Brain microvascular endothelial cell (primary cell): ENCODE measurements at regions not wholly inside any gene's neighbourhood (a gene's known extent, or its start where the extent isn't known, plus 50 kb on each side); places are given as distances from the start of the nearest gene placed in this dataset.

ENCODE experiments used
- DNase-seq: peaks from one replicate; pipeline ENCODE4 v3.0.0-alpha.2; 2020
- H3K27ac ChIP-seq: fragments of 250-450 bp; sonication (Bioruptor Pico); 2 replicates; pipeline ENCODE4 v1.5.1; 2020; ENCODE audit warnings: mild to moderate bottlenecking, moderate library complexity
- H3K27me3 ChIP-seq: fragments of 250-450 bp; sonication (Bioruptor Pico); replicated peaks from 2 replicates; pipeline ENCODE4 v1.5.1; 2020; ENCODE audit warnings: mild to moderate bottlenecking
- H3K36me3 ChIP-seq: fragments of 250-450 bp; sonication (Bioruptor Pico); replicated peaks from 2 replicates; pipeline ENCODE4 v1.5.1; 2020; ENCODE audit warnings: mild to moderate bottlenecking
- H3K4me3 ChIP-seq: 2 replicates; pipeline ENCODE4 v1.5.1; 2011; ENCODE audit warnings: low read depth, mild to moderate bottlenecking, control low read depth, low read length, moderate library complexity
- CTCF ChIP-seq: IDR thresholded peaks from 2 replicates; pipeline ENCODE4 v1.5.1; 2011; ENCODE audit warnings: low read depth, mild to moderate bottlenecking, moderate library complexity, low read length, control low read depth, inconsistent platforms; ENCODE audit errors: missing control alignments
- in situ Hi-C: cut with HindIII; loops from 2 replicates; pipeline ENCODE4 v1.10.0; 2017; ENCODE audit warnings: low sequenced_read_pairs, low pct_ligation_motif_present

- H3K27me3 ChIP-seq = no peaks in the 10 kb centered on the region
- no peak overlapping the region for H3K27ac ChIP-seq
- no peak overlapping the region for H3K4me3 ChIP-seq
- no peaks in the 10 kb centered on the region for H3K36me3 ChIP-seq
- in situ Hi-C loops = no loop called here
- TF ChIP-seq CTCF = no peak
- no peak for DNase-seq
These were observed 233.6 kb downstream of the ZNF674 start for GRCh38 chrX:46311581-46312120.

- no peak overlapping the region for H3K4me3 ChIP-seq
- no peak overlapping the region for H3K27ac ChIP-seq
- no peaks in the 10 kb centered on the region for H3K27me3 ChIP-seq
- no peak for TF ChIP-seq CTCF
- H3K36me3 ChIP-seq = no peaks in the 10 kb centered on the region
- in situ Hi-C loops = no loop called here
- no peak for DNase-seq
These were observed 234.3 kb downstream of the ZNF674 start for GRCh38 chrX:46310815-46311497.

- no peaks in the 10 kb centered on the region for H3K27me3 ChIP-seq
- no peak for TF ChIP-seq CTCF
- no peak overlapping the region for H3K27ac ChIP-seq
- in situ Hi-C loops = no loop called here
- H3K36me3 ChIP-seq = no peaks in the 10 kb centered on the region
- no peak overlapping the region for H3K4me3 ChIP-seq
- DNase-seq = no peak
These were observed 237.1 kb downstream of the ZNF674 start for GRCh38 chrX:46308110-46308509.

- H3K36me3 ChIP-seq = no peaks in the 10 kb centered on the region
- no peak for TF ChIP-seq CTCF
- in situ Hi-C loops = no loop called here
- H3K27me3 ChIP-seq = no peaks in the 10 kb centered on the region
- no peak for DNase-seq
- H3K4me3 ChIP-seq = no peak overlapping the region
- H3K27ac ChIP-seq = no peak overlapping the region
These were observed 239.1 kb downstream of the ZNF674 start for GRCh38 chrX:46306103-46306502.

GRCh38 chrX:46305431-46305830, 239.8 kb downstream of the ZNF674 start:
- in situ Hi-C loops = no loop called here
- no peak overlapping the region for H3K4me3 ChIP-seq

More at GRCh38 chrX:46305431-46305830, 239.8 kb downstream of the ZNF674 start:
- TF ChIP-seq CTCF = no peak
- H3K27ac ChIP-seq = no peak overlapping the region
- H3K27me3 ChIP-seq = no peaks in the 10 kb centered on the region
- no peaks in the 10 kb centered on the region for H3K36me3 ChIP-seq
- DNase-seq = no peak
